ENCODE measurements at regions not wholly inside any gene's neighbourhood (a gene's known extent, or its start where the extent isn't known, plus 50 kb on each side); places are given as distances from the start of the nearest gene placed in this dataset.

GRCh38 chr6:139591075-139591865 lies 216.8 kb upstream of the CITED2 start:
- no peak overlapping the region for H3K9ac ChIP-seq (ENCODE audit: low read depth, low read length)
- no peaks in the 10 kb centered on the region for H3K36me3 ChIP-seq (ENCODE audit: insufficient read depth, low read length)
- no peak overlapping the region for H3K4me3 ChIP-seq (ENCODE audit: low read length)
- H3K4me1 ChIP-seq (ENCODE audit: control insufficient read depth, insufficient read depth, low read length): peaks cover 22% of the 10 kb centered on the region
- no peaks in the 10 kb centered on the region for H3K27me3 ChIP-seq (ENCODE audit: control insufficient read depth, insufficient read depth, low read length)
- no peak overlapping the region for H3K4me2 ChIP-seq (ENCODE audit: low read length)
- no peaks in the 10 kb centered on the region for H3K9me3 ChIP-seq (replicated peaks; ENCODE audit: low read length)

- no peaks in the 10 kb centered on the region for H3K36me3 ChIP-seq (ENCODE audit: insufficient read depth, low read length)
- H3K4me3 ChIP-seq (ENCODE audit: low read length): no peak overlapping the region
- H3K4me2 ChIP-seq (ENCODE audit: low read length): no peak overlapping the region
- no peaks in the 10 kb centered on the region for H3K27me3 ChIP-seq (ENCODE audit: control insufficient read depth, insufficient read depth, low read length)
- H3K9me3 ChIP-seq (replicated peaks; ENCODE audit: low read length): no peaks in the 10 kb centered on the region
- no peak overlapping the region for H3K9ac ChIP-seq (ENCODE audit: low read depth, low read length)
- H3K4me1 ChIP-seq (ENCODE audit: control insufficient read depth, insufficient read depth, low read length): peaks cover 21% of the 10 kb centered on the region
Observed at GRCh38 chr6:139590206-139590605, 215.8 kb upstream of the CITED2 start.

GRCh38 chr6:139588734-139589593 lies 214.5 kb upstream of the CITED2 start:
- Histone ChIP-seq H3K4me2 (ENCODE audit: low read length) (peak overlapping the region; percentile 44), H3K4me1 (ENCODE audit: control insufficient read depth, insufficient read depth, low read length) (peaks cover 21% of the 10 kb centered on the region), H3K9me3 (replicated peaks; ENCODE audit: low read length) (no peaks in the 10 kb centered on the region), H3K9ac (ENCODE audit: low read depth, low read length) (peak overlapping the region; percentile 76), H3K36me3 (ENCODE audit: insufficient read depth, low read length) (no peaks in the 10 kb centered on the region), H3K27me3 (ENCODE audit: control insufficient read depth, insufficient read depth, low read length) (no peaks in the 10 kb centered on the region), H3K4me3 (ENCODE audit: low read length) (no peak overlapping the region)

DNA sequence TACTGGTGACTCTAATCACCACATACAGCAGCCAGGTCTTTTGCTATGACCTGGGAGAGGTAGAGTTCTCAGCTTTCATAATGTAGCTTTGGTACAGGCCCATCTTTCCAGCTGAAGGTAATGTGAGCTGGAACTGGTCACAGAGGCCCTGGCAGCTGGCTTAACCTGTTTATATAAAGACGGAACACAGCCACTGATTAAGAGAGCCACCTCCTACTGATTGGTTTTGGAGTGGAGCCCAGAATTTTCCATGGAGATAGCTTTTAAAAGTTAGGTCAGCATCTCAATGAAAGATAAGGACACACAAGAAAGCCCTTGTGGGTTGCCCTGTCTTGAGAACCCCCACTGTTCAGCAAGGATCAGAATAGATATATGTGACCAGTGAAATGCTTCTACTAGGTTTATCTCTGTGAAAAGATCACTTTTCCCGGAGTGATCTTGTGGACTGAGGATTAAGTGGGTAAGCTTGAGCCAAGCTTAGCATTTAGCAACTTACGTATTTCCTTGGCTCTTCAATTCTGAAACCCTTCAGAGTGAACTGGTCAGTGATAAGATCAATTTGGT lies 213.7 kb upstream of the CITED2 start:
- H3K4me3 ChIP-seq (ENCODE audit: low read length): no peak overlapping the region
- H3K36me3 ChIP-seq (ENCODE audit: insufficient read depth, low read length): no peaks in the 10 kb centered on the region
- H3K9me3 ChIP-seq (replicated peaks; ENCODE audit: low read length): no peaks in the 10 kb centered on the region
- H3K4me2 ChIP-seq (ENCODE audit: low read length): peak overlapping the region; percentile 44
- peak overlapping the region; percentile 76 for H3K9ac ChIP-seq (ENCODE audit: low read depth, low read length)
- H3K4me1 ChIP-seq (ENCODE audit: control insufficient read depth, insufficient read depth, low read length): peaks cover 26% of the 10 kb centered on the region
- no peaks in the 10 kb centered on the region for H3K27me3 ChIP-seq (ENCODE audit: control insufficient read depth, insufficient read depth, low read length)

- Histone ChIP-seq H3K4me1 (ENCODE audit: control insufficient read depth, insufficient read depth, low read length) (peaks cover 31% of the 10 kb centered on the region), H3K36me3 (ENCODE audit: insufficient read depth, low read length) (no peaks in the 10 kb centered on the region), H3K4me2 (ENCODE audit: low read length) (peak overlapping the region; percentile 44), H3K27me3 (ENCODE audit: control insufficient read depth, insufficient read depth, low read length) (no peaks in the 10 kb centered on the region), H3K9ac (ENCODE audit: low read depth, low read length) (peak overlapping the region; percentile 76), H3K9me3 (replicated peaks; ENCODE audit: low read length) (no peaks in the 10 kb centered on the region), H3K4me3 (ENCODE audit: low read length) (no peak overlapping the region)
Observed at GRCh38 chr6:139587469-139587868, 213.0 kb upstream of the CITED2 start.

- Histone ChIP-seq H3K27me3 (ENCODE audit: control insufficient read depth, insufficient read depth, low read length) (no peaks in the 10 kb centered on the region), H3K36me3 (ENCODE audit: insufficient read depth, low read length) (no peaks in the 10 kb centered on the region), H3K4me1 (ENCODE audit: control insufficient read depth, insufficient read depth, low read length) (peaks cover 31% of the 10 kb centered on the region), H3K4me2 (ENCODE audit: low read length) (no peak overlapping the region), H3K9ac (ENCODE audit: low read depth, low read length) (no peak overlapping the region), H3K4me3 (ENCODE audit: low read length) (no peak overlapping the region), H3K9me3 (replicated peaks; ENCODE audit: low read length) (no peaks in the 10 kb centered on the region)
Observed at GRCh38 chr6:139586273-139586672, 211.8 kb upstream of the CITED2 start.

DNA sequence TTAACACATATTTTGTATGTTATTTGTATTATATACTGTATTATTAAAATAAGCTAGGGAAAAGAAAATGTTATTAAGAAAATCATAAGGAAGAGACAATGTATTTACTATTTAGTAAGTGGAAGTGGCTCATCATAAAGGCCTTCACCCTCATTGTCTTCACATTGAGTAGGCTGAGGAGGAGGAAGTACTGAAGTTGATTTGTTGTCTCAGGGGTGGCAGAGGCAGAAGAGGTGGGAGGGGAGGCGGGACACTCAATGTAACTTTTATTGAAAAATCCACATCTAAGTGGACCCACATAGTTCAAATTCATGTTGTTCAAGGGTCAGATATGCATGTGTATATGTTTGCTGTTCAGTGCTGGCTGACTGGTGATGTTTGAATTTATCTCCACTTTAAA lies 210.2 kb upstream of the CITED2 start:
- Histone ChIP-seq H3K36me3 (ENCODE audit: insufficient read depth, low read length) (no peaks in the 10 kb centered on the region), H3K4me2 (ENCODE audit: low read length) (no peak overlapping the region)

GRCh38 chr6:139583420-139583819 lies 209.0 kb upstream of the CITED2 start:
- Histone ChIP-seq H3K4me2 (ENCODE audit: low read length) (no peak overlapping the region), H3K9me3 (replicated peaks; ENCODE audit: low read length) (no peaks in the 10 kb centered on the region), H3K4me3 (ENCODE audit: low read length) (no peak overlapping the region), H3K4me1 (ENCODE audit: control insufficient read depth, insufficient read depth, low read length) (peaks cover 32% of the 10 kb centered on the region), H3K36me3 (ENCODE audit: insufficient read depth, low read length) (no peaks in the 10 kb centered on the region), H3K9ac (ENCODE audit: low read depth, low read length) (no peak overlapping the region), H3K27me3 (ENCODE audit: control insufficient read depth, insufficient read depth, low read length) (no peaks in the 10 kb centered on the region)

More for the DNA sequence above, 210.2 kb upstream of the CITED2 start:
- H3K4me1 ChIP-seq (ENCODE audit: control insufficient read depth, insufficient read depth, low read length): peaks cover 31% of the 10 kb centered on the region
- no peak overlapping the region for H3K9ac ChIP-seq (ENCODE audit: low read depth, low read length)
- no peaks in the 10 kb centered on the region for H3K9me3 ChIP-seq (replicated peaks; ENCODE audit: low read length)
- no peaks in the 10 kb centered on the region for H3K27me3 ChIP-seq (ENCODE audit: control insufficient read depth, insufficient read depth, low read length)
- no peak overlapping the region for H3K4me3 ChIP-seq (ENCODE audit: low read length)

GRCh38 chr6:139582956-139583355 lies 208.5 kb upstream of the CITED2 start:
- Histone ChIP-seq H3K36me3 (ENCODE audit: insufficient read depth, low read length) (no peaks in the 10 kb centered on the region), H3K9ac (ENCODE audit: low read depth, low read length) (no peak overlapping the region), H3K4me2 (ENCODE audit: low read length) (no peak overlapping the region), H3K4me1 (ENCODE audit: control insufficient read depth, insufficient read depth, low read length) (peaks cover 31% of the 10 kb centered on the region), H3K27me3 (ENCODE audit: control insufficient read depth, insufficient read depth, low read length) (no peaks in the 10 kb centered on the region), H3K9me3 (replicated peaks; ENCODE audit: low read length) (no peaks in the 10 kb centered on the region), H3K4me3 (ENCODE audit: low read length) (no peak overlapping the region)

- Histone ChIP-seq H3K9me3 (replicated peaks; ENCODE audit: low read length) (no peaks in the 10 kb centered on the region), H3K4me2 (ENCODE audit: low read length) (no peak overlapping the region), H3K4me3 (ENCODE audit: low read length) (no peak overlapping the region), H3K9ac (ENCODE audit: low read depth, low read length) (no peak overlapping the region), H3K27me3 (ENCODE audit: control insufficient read depth, insufficient read depth, low read length) (no peaks in the 10 kb centered on the region), H3K4me1 (ENCODE audit: control insufficient read depth, insufficient read depth, low read length) (peaks cover 31% of the 10 kb centered on the region), H3K36me3 (ENCODE audit: insufficient read depth, low read length) (no peaks in the 10 kb centered on the region)
Observed at GRCh38 chr6:139581485-139581865, 207.0 kb upstream of the CITED2 start.

DNA sequence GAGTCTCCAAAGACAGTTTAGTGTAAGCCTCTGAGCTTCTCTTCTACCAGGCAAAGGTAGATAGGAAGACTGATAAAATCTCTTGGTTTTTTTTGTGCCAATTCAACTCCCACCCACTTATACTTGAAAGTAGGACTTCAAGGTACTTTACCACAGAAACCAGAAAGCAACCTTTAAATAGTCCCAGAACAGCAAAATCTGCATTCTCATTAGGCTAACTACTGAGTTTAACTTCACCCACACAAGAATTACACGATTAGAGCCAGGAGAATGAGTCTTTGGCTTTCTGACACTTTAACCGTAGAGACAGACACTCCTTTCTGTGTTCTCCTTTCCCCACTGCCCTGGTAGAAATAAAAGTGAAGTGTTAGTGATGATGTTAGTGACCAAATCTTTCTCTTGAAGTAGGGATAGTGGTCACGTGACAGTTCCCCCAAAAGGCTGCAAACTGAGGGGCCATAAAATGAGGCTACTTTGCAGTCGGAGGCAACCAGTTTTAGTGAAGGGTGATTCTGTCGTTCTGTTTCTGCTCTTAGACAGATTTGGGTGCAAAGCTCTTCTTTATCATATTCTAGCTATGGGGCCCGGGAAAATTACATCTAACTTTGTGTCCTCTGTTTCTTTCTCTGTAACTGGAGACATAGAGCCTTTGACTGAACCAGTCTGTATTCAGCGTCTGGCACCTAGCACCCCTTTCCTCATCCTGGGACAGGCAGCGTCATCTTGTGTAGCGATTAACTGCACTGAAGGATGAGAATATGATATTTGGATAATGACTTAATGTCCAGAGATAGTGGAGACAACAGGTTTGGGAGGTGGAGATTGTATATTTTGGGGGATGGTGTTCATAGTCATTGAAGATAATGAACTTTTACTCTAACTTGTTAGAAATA lies 206.4 kb upstream of the CITED2 start:
- H3K4me1 ChIP-seq (ENCODE audit: control insufficient read depth, insufficient read depth, low read length): peaks cover 31% of the 10 kb centered on the region
- H3K9ac ChIP-seq (ENCODE audit: low read depth, low read length): no peak overlapping the region
- H3K27me3 ChIP-seq (ENCODE audit: control insufficient read depth, insufficient read depth, low read length): no peaks in the 10 kb centered on the region
- no peaks in the 10 kb centered on the region for H3K36me3 ChIP-seq (ENCODE audit: insufficient read depth, low read length)
- H3K9me3 ChIP-seq (replicated peaks; ENCODE audit: low read length): no peaks in the 10 kb centered on the region
- H3K4me2 ChIP-seq (ENCODE audit: low read length): no peak overlapping the region
- no peak overlapping the region for H3K4me3 ChIP-seq (ENCODE audit: low read length)

Measured in skeletal muscle satellite cell (primary cell).